ENCODE measurements at regions not wholly inside any gene's neighbourhood (a gene's known extent, or its start where the extent isn't known, plus 50 kb on each side); places are given as distances from the start of the nearest gene placed in this dataset.

GRCh38 chr14:30813216-30813615 lies 61.1 kb upstream of the COCH start:
- no TSS peak for BruUV-seq (replicated peaks)
- Histone ChIP-seq H3K36me3 (ENCODE audit: control insufficient read depth in 1 of 2, insufficient read depth in 2 of 2, low read length in 2 of 2) (no peaks in the 10 kb centered on the region), H3K4me3 (replicated peaks in 1 of 2; ENCODE audit: low read depth in 1 of 2, low read length in 2 of 2) (no peak overlapping the region), H3K4me1 (ENCODE audit: control insufficient read depth in 1 of 2, insufficient read depth in 2 of 2, low read length in 2 of 2) (no peaks in the 10 kb centered on the region), H3K27ac (ENCODE audit: low read depth, low read length) (no peak overlapping the region), H4K20me1 (ENCODE audit: insufficient read depth) (no peaks in the 10 kb centered on the region), H3K9me2 (ENCODE audit: insufficient read depth) (no peaks in the 10 kb centered on the region), H3K4me2 (ENCODE audit: low read length) (no peak overlapping the region), H3K9me3 (ENCODE audit: control insufficient read depth in 1 of 2, insufficient read depth in 1 of 2, low read depth in 1 of 2, low read length in 2 of 2) (0 out of 4 replicates have a peak, but pooled peaks cover 0 to 5% of the 10 kb centered on the region in 2 experiments), H2AFZ (ENCODE audit: low read depth, low read length, poor library complexity, severe bottlenecking) (no peak overlapping the region), H3K79me2 (ENCODE audit: insufficient read depth, low read length) (no peaks in the 10 kb centered on the region), H3K9ac (ENCODE audit: low read length) (no peak overlapping the region), H3K27me3 (ENCODE audit: insufficient read depth, low read length) (no peaks in the 10 kb centered on the region)
- ATAC-seq (no peak), DNase-seq (ENCODE audit: low read depth, low spot score) (no peak)
- intact Hi-C loops (cut with micrococcal nuclease): no loop called here
- ChIA-PET RAD21 (ENCODE audit: low non-redundant PET in 1 of 2, low total read pairs in 2 of 2, uncharacterized antibody in 2 of 2, unreplicated experiment in 2 of 2) (interaction anchor here in 1 of 2 experiments (0.6 kb wide), 1 partner anchor 10 kb away, joined by 3 read pairs; no protein-coding TSS in a partner anchor), POLR2A (no interaction called here), CTCF (no interaction called here)
- TF ChIP-seq, protein P1, sequence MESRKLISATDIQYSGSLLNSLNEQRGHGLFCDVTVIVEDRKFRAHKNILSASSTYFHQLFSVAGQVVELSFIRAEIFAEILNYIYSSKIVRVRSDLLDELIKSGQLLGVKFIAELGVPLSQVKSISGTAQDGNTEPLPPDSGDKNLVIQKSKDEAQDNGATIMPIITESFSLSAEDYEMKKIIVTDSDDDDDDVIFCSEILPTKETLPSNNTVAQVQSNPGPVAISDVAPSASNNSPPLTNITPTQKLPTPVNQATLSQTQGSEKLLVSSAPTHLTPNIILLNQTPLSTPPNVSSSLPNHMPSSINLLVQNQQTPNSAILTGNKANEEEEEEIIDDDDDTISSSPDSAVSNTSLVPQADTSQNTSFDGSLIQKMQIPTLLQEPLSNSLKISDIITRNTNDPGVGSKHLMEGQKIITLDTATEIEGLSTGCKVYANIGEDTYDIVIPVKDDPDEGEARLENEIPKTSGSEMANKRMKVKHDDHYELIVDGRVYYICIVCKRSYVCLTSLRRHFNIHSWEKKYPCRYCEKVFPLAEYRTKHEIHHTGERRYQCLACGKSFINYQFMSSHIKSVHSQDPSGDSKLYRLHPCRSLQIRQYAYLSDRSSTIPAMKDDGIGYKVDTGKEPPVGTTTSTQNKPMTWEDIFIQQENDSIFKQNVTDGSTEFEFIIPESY (IDR thresholded peaks at IDR 0.05; ENCODE audit: extremely low read depth, insufficient replicate concordance, low read length): no peak
- TF ChIP-seq CEBPB (IDR thresholded peaks at IDR 0.05; ENCODE audit: low read depth): no peak
- TF ChIP-seq SIN3A (IDR thresholded peaks at IDR 0.05; ENCODE audit: low read depth): no peak
- TF ChIP-seq EZH2 (IDR thresholded peaks at IDR 0.05): no peak
- no peak for TF ChIP-seq ZFX (IDR thresholded peaks at IDR 0.05)
- no peak for TF ChIP-seq SRF (IDR thresholded peaks at IDR 0.05; ENCODE audit: low read depth)
- TF ChIP-seq TCF7L2 (IDR thresholded peaks at IDR 0.05; ENCODE audit: borderline replicate concordance, extremely low read depth, insufficient read depth, insufficient read length): no peak

DNA sequence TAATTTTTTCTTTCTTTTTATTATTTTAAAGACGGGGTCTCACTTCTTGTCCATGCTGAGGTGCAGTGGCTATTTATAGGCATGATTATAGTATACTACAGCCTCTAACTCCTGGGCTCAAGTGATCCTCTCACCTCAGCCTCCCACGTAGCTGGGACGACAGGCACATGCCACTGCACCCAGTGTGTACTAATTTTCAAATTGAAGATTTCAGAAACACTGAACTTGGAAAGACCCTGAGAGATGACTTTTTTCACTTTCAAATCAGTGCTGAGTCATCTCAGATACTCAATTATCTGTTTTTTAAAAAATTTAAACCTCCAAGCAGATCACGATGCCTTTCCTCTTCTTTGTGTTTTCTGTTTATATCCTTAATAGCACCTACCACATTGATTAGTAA lies 53.7 kb upstream of the COCH start:
- H3K9ac ChIP-seq (ENCODE audit: low read length): no peak overlapping the region
- CTCF ChIA-PET: no interaction called here
- no peaks in the 10 kb centered on the region for H3K79me2 ChIP-seq (ENCODE audit: insufficient read depth, low read length)
- POLR2A ChIA-PET: no interaction called here
- RAD21 ChIA-PET (ENCODE audit: low non-redundant PET in 1 of 2, low total read pairs in 2 of 2, uncharacterized antibody in 2 of 2, unreplicated experiment in 2 of 2): no interaction called here
- H3K36me3 ChIP-seq (ENCODE audit: control insufficient read depth in 1 of 2, insufficient read depth in 2 of 2, low read length in 2 of 2): no peaks in the 10 kb centered on the region
- H4K20me1 ChIP-seq (ENCODE audit: insufficient read depth): no peaks in the 10 kb centered on the region
- H3K4me2 ChIP-seq (ENCODE audit: low read length): no peak overlapping the region
- no peak overlapping the region for H2AFZ ChIP-seq (ENCODE audit: low read depth, low read length, poor library complexity, severe bottlenecking)
- no peak overlapping the region for H3K4me3 ChIP-seq (replicated peaks in 1 of 2; ENCODE audit: low read depth in 1 of 2, low read length in 2 of 2)
- no peaks in the 10 kb centered on the region for H3K27me3 ChIP-seq (ENCODE audit: insufficient read depth, low read length)
- ATAC-seq (no peak), DNase-seq (ENCODE audit: low read depth, low spot score) (no peak)
- intact Hi-C loops (cut with micrococcal nuclease): no loop called here
- no TSS peak for BruUV-seq (replicated peaks)
- TF ChIP-seq, protein P2, sequence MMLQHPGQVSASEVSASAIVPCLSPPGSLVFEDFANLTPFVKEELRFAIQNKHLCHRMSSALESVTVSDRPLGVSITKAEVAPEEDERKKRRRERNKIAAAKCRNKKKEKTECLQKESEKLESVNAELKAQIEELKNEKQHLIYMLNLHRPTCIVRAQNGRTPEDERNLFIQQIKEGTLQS (IDR thresholded peaks at IDR 0.05): no peak
- TF ChIP-seq ELF1 (IDR thresholded peaks at IDR 0.05; ENCODE audit: borderline replicate concordance, low read depth) (no peak), POLR2AphosphoS5 (IDR thresholded peaks at IDR 0.05; ENCODE audit: low read depth, low read length) (no peak), RAD21 (IDR thresholded peaks at IDR 0.05; ENCODE audit: low read depth) (no peak), JUND (IDR thresholded peaks at IDR 0.05) (no peak), EZH2 (IDR thresholded peaks at IDR 0.05) (no peak)
- TF ChIP-seq, protein P1 (IDR thresholded peaks at IDR 0.05; ENCODE audit: extremely low read depth, insufficient replicate concordance, low read length): no peak
- TF ChIP-seq, protein P3, sequence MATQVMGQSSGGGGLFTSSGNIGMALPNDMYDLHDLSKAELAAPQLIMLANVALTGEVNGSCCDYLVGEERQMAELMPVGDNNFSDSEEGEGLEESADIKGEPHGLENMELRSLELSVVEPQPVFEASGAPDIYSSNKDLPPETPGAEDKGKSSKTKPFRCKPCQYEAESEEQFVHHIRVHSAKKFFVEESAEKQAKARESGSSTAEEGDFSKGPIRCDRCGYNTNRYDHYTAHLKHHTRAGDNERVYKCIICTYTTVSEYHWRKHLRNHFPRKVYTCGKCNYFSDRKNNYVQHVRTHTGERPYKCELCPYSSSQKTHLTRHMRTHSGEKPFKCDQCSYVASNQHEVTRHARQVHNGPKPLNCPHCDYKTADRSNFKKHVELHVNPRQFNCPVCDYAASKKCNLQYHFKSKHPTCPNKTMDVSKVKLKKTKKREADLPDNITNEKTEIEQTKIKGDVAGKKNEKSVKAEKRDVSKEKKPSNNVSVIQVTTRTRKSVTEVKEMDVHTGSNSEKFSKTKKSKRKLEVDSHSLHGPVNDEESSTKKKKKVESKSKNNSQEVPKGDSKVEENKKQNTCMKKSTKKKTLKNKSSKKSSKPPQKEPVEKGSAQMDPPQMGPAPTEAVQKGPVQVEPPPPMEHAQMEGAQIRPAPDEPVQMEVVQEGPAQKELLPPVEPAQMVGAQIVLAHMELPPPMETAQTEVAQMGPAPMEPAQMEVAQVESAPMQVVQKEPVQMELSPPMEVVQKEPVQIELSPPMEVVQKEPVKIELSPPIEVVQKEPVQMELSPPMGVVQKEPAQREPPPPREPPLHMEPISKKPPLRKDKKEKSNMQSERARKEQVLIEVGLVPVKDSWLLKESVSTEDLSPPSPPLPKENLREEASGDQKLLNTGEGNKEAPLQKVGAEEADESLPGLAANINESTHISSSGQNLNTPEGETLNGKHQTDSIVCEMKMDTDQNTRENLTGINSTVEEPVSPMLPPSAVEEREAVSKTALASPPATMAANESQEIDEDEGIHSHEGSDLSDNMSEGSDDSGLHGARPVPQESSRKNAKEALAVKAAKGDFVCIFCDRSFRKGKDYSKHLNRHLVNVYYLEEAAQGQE (IDR thresholded peaks at IDR 0.05; ENCODE audit: low read depth): no peak
- no peaks in the 10 kb centered on the region; the same call in 1 of the 2 replicates for H3K9me2 ChIP-seq (ENCODE audit: insufficient read depth)
- peaks cover 3 to 11% of the 10 kb centered on the region in 2 experiments; a peak in 2 of 4 replicates for H3K9me3 ChIP-seq (ENCODE audit: control insufficient read depth in 1 of 2, insufficient read depth in 1 of 2, low read depth in 1 of 2, low read length in 2 of 2)
- H3K4me1 ChIP-seq (ENCODE audit: control insufficient read depth in 1 of 2, insufficient read depth in 2 of 2, low read length in 2 of 2): no peaks in the 10 kb centered on the region
- H3K27ac ChIP-seq (ENCODE audit: low read depth, low read length): no peak overlapping the region

All from HCT116 (cell line).